HepG2 (cell line): ENCODE measurements at regions not wholly inside any gene's neighbourhood (a gene's known extent, or its start where the extent isn't known, plus 50 kb on each side); places are given as distances from the start of the nearest gene placed in this dataset.

Experiments
- NCOA2 ChIP-seq: sonication (generic); formaldehyde crosslinking; IDR thresholded peaks from 2 replicates; pipeline ENCODE4 v1.8.0; 2022; ENCODE audit warnings: inconsistent platforms
- TFDP1 ChIP-seq: IDR thresholded peaks from 2 replicates; pipeline ENCODE4 v1.6.1; 2016; ENCODE audit warnings: missing compliant biosample characterization, missing genetic modification reagents, borderline replicate concordance
- ZNF407 ChIP-seq: sonication (generic); formaldehyde crosslinking; IDR thresholded peaks from one replicate; pipeline ENCODE4 v1.5.1; 2020; ENCODE audit warnings: mild to moderate bottlenecking, missing genetic modification reagents; ENCODE audit errors: not compliant biosample characterization
- ZNF468 ChIP-seq: sonication (generic); formaldehyde crosslinking; IDR thresholded peaks from 2 replicates; pipeline ENCODE4 v1.8.0; 2022; ENCODE audit warnings: mild to moderate bottlenecking, moderate library complexity, missing genetic modification reagents
- ZNF724P ChIP-seq: sonication (generic); formaldehyde crosslinking; IDR thresholded peaks from 2 replicates; pipeline ENCODE4 v1.8.0; 2022; ENCODE audit warnings: missing genetic modification reagents, borderline replicate concordance

GRCh38 chr5:67577424-67577823 lies 380.8 kb upstream of the CD180 start (continued):
- TF ChIP-seq ZNF407: no peak
- no peak for TF ChIP-seq NCOA2 (CRISPR knock-in tag)
- no peak for TF ChIP-seq TFDP1 (CRISPR knock-in tag)
- no peak for TF ChIP-seq ZNF724P (CRISPR knock-in tag)
- no peak for TF ChIP-seq ZNF468 (CRISPR knock-in tag)
- TF ChIP-seq, all 625 proteins: peak for 0
